Neural cell (in vitro differentiated cells): ENCODE measurements at regions not wholly inside any gene's neighbourhood (a gene's known extent, or its start where the extent isn't known, plus 50 kb on each side); places are given as distances from the start of the nearest gene placed in this dataset.

Experiments
- POLR2AphosphoS5 ChIP-seq: IDR thresholded peaks from 2 replicates; pipeline ENCODE4 v1.6.1; 2012
- SMC3 ChIP-seq: fragments of 450-650 bp; conservative IDR thresholded peaks from 2 replicates; pipeline ENCODE4 v1.6.1; 2014; ENCODE audit warnings: antibody characterized with exemption, mild to moderate bottlenecking, moderate library complexity; ENCODE audit not compliant: poor library complexity
- TF ChIP-seq, protein P1 (sequence below): fragments of 450-650 bp; IDR thresholded peaks from 2 replicates; pipeline ENCODE4 v1.5.1; 2014; ENCODE audit warnings: antibody characterized with exemption, mild to moderate bottlenecking, moderate library complexity; ENCODE audit not compliant: poor library complexity, severe bottlenecking
- TF ChIP-seq, protein P2 (sequence below): IDR thresholded peaks from 2 replicates; pipeline ENCODE4 v1.6.1; 2012; ENCODE audit warnings: borderline replicate concordance

DNA sequence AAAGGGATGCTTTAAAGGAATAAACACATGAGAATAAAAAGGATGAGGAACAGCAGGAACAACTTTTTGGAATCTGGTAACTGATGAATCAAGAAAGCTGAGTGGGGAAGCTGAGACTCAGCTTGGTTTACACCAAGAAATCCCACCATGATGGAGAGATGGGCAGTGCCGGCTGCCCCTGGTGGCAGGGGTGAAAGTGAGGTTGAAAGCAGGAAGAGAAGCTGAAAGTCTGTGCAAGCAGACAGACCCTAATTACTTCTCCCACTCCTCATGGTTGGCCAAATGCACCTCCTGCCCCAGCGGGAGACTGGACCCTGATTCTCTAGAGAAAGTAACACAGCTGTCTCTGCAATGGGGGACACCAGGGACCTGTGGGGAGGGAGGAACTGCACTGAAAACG lies 57.6 kb upstream of the NANOS1 start:
- TF ChIP-seq POLR2AphosphoS5 (no peak), SMC3 (no peak)
- TF ChIP-seq, protein P1, sequence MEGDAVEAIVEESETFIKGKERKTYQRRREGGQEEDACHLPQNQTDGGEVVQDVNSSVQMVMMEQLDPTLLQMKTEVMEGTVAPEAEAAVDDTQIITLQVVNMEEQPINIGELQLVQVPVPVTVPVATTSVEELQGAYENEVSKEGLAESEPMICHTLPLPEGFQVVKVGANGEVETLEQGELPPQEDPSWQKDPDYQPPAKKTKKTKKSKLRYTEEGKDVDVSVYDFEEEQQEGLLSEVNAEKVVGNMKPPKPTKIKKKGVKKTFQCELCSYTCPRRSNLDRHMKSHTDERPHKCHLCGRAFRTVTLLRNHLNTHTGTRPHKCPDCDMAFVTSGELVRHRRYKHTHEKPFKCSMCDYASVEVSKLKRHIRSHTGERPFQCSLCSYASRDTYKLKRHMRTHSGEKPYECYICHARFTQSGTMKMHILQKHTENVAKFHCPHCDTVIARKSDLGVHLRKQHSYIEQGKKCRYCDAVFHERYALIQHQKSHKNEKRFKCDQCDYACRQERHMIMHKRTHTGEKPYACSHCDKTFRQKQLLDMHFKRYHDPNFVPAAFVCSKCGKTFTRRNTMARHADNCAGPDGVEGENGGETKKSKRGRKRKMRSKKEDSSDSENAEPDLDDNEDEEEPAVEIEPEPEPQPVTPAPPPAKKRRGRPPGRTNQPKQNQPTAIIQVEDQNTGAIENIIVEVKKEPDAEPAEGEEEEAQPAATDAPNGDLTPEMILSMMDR = no peak
- TF ChIP-seq, protein P2, sequence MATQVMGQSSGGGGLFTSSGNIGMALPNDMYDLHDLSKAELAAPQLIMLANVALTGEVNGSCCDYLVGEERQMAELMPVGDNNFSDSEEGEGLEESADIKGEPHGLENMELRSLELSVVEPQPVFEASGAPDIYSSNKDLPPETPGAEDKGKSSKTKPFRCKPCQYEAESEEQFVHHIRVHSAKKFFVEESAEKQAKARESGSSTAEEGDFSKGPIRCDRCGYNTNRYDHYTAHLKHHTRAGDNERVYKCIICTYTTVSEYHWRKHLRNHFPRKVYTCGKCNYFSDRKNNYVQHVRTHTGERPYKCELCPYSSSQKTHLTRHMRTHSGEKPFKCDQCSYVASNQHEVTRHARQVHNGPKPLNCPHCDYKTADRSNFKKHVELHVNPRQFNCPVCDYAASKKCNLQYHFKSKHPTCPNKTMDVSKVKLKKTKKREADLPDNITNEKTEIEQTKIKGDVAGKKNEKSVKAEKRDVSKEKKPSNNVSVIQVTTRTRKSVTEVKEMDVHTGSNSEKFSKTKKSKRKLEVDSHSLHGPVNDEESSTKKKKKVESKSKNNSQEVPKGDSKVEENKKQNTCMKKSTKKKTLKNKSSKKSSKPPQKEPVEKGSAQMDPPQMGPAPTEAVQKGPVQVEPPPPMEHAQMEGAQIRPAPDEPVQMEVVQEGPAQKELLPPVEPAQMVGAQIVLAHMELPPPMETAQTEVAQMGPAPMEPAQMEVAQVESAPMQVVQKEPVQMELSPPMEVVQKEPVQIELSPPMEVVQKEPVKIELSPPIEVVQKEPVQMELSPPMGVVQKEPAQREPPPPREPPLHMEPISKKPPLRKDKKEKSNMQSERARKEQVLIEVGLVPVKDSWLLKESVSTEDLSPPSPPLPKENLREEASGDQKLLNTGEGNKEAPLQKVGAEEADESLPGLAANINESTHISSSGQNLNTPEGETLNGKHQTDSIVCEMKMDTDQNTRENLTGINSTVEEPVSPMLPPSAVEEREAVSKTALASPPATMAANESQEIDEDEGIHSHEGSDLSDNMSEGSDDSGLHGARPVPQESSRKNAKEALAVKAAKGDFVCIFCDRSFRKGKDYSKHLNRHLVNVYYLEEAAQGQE = no peak
